ENCODE measurements at regions not wholly inside any gene's neighbourhood (a gene's known extent, or its start where the extent isn't known, plus 50 kb on each side); places are given as distances from the start of the nearest gene placed in this dataset.

- TF ChIP-seq EZH2phosphoT487 (conservative IDR thresholded peaks at IDR 0.05; ENCODE audit: low read length) (no peak), CTCF (IDR thresholded peaks at IDR 0.05; ENCODE audit: insufficient read depth, low read length, poor library complexity, severe bottlenecking) (no peak)
Observed at GRCh38 chr3:21901484-21901883, 150.5 kb upstream of the ZNF385D start.
